ENCODE measurements at regions not wholly inside any gene's neighbourhood (a gene's known extent, or its start where the extent isn't known, plus 50 kb on each side); places are given as distances from the start of the nearest gene placed in this dataset.

- TF ChIP-seq CHD7 (IDR thresholded peaks at IDR 0.05; ENCODE audit: insufficient replicate concordance, low read length) (no peak), GABPA (IDR thresholded peaks at IDR 0.05; ENCODE audit: borderline replicate concordance, insufficient read depth, low read length) (no peak), KDM4A (IDR thresholded peaks at IDR 0.05; ENCODE audit: low read depth, low read length, severe bottlenecking) (no peak), HDAC6 (IDR thresholded peaks at IDR 0.05; ENCODE audit: low read depth, low read length) (no peak), SP2 (IDR thresholded peaks at IDR 0.05; ENCODE audit: low read length) (no peak), SAP30 (IDR thresholded peaks at IDR 0.05; ENCODE audit: insufficient read depth, insufficient replicate concordance, low read length) (no peak), NANOG (IDR thresholded peaks at IDR 0.05; ENCODE audit: insufficient read depth, low read depth, low read length, poor library complexity, severe bottlenecking) (no peak)
These were observed 1642.4 kb upstream of the SLC39A10 start (continued) for GRCh38 chr2:194014639-194015038.
